H1 (cell line): ENCODE measurements at regions not wholly inside any gene's neighbourhood (a gene's known extent, or its start where the extent isn't known, plus 50 kb on each side); places are given as distances from the start of the nearest gene placed in this dataset.

Experiments
- CTCF ChIA-PET: fragments of 300-600 bp; sonication (Branson Sonifier 250); formaldehyde crosslinking; loops from one replicate; lab custom pipeline; 2021; ENCODE audit not compliant: partially characterized antibody; lab: Charles Lee
- POLR2A ChIA-PET: fragments of 300-600 bp; sonication (Branson Sonifier 250); formaldehyde crosslinking; loops from one replicate; lab custom pipeline; 2021; ENCODE audit warnings: inconsistent platforms; ENCODE audit not compliant: partially characterized antibody; lab: Charles Lee
- DNase-seq, 2 experiments: peaks; one replicate each; pipeline versions ENCODE4 v3.0.0 to v3.0.0-alpha.2; 2010 to 2022; ENCODE audit warnings: low spot score in 2 of 2, low read depth in 1 of 2, mixed read lengths in 1 of 2
- FAIRE-seq: peaks from 2 replicates; lab custom pipeline; 2011; peaks lifted over from hg19 to GRCh38; lab: Jason Lieb, UNC
- H2AFZ ChIP-seq: 2 replicates; pipeline ENCODE4 v1.8.1; 2012; ENCODE audit warnings: low read length, inconsistent platforms
- H2AK5ac ChIP-seq: 2 replicates; pipeline ENCODE4 v1.6.1; 2013; ENCODE audit warnings: low read depth, low read length
- H2BK120ac ChIP-seq: replicated peaks from 2 replicates; pipeline ENCODE3; 2013; ENCODE audit warnings: low read depth, low read length, inconsistent platforms
- H2BK12ac ChIP-seq: 2 replicates; pipeline ENCODE4 v1.6.1; 2013; ENCODE audit warnings: low read depth, low read length
- H2BK15ac ChIP-seq: 2 replicates; pipeline ENCODE4 v1.6.1; 2013; ENCODE audit warnings: low read length
- H2BK20ac ChIP-seq: 2 replicates; pipeline ENCODE4 v1.6.1; 2013; ENCODE audit warnings: low read length
- H2BK5ac ChIP-seq: 2 replicates; pipeline ENCODE4 v1.6.1; 2013; ENCODE audit warnings: low read depth, low read length
- H3K14ac ChIP-seq: 2 replicates; pipeline ENCODE4 v1.6.1; 2013; ENCODE audit warnings: inconsistent platforms; ENCODE audit not compliant: insufficient read length
- H3K18ac ChIP-seq: 2 replicates; pipeline ENCODE4 v1.6.1; 2013; ENCODE audit warnings: low read length; ENCODE audit errors: extremely low read depth
- H3K23ac ChIP-seq: 2 replicates; pipeline ENCODE4 v1.6.1; 2013; ENCODE audit warnings: inconsistent platforms; ENCODE audit not compliant: insufficient read length
- H3K23me2 ChIP-seq: 2 replicates; pipeline ENCODE4 v1.6.1; 2013; ENCODE audit warnings: low read depth, low read length
- H3K27ac ChIP-seq: 2 replicates; pipeline ENCODE4 v1.6.1; 2011; ENCODE audit warnings: low read depth, low read length, inconsistent platforms
- H3K27me3 ChIP-seq, 4 experiments: replicated peaks in 1 of 4; 1 replicate in 1 of 4; 2 replicates in 3 of 4; pipeline versions ENCODE4 v1.6.1 to v1.8.1; 2011 to 2013; ENCODE audit warnings: low read length in 3 of 4, mild to moderate bottlenecking in 3 of 4, inconsistent platforms in 2 of 4, mixed read lengths in 2 of 4, moderate library complexity in 1 of 4; ENCODE audit not compliant: control insufficient read depth in 3 of 4, insufficient read depth in 3 of 4; ENCODE audit errors: extremely low read depth in 1 of 4
- H3K36me3 ChIP-seq, 4 experiments: 2 replicates each; pipeline versions ENCODE4 v1.6.1 to v1.8.1; 2011 to 2013; ENCODE audit warnings: mild to moderate bottlenecking in 4 of 4, low read length in 3 of 4, moderate library complexity in 2 of 4, control low read depth in 1 of 4, inconsistent platforms in 1 of 4; ENCODE audit not compliant: insufficient read depth in 4 of 4, control insufficient read depth in 2 of 4
- H3K4ac ChIP-seq: replicated peaks from 2 replicates; pipeline ENCODE3; 2013; ENCODE audit warnings: low read length, low read depth, mixed read lengths, inconsistent platforms; ENCODE audit not compliant: insufficient read length
- H3K4me1 ChIP-seq, 4 experiments: replicated peaks in 1 of 4; 1 replicate in 1 of 4; 2 replicates in 3 of 4; pipeline versions ENCODE4 v1.6.1 to v1.8.1; 2011 to 2013; ENCODE audit warnings: low read length in 3 of 4, inconsistent platforms in 2 of 4, mixed read lengths in 1 of 4; ENCODE audit not compliant: insufficient read depth in 4 of 4, control insufficient read depth in 3 of 4
- H3K4me2 ChIP-seq, 2 experiments: 2 replicates each; pipeline versions ENCODE4 v1.6.1 to v1.8.1; 2011 to 2013; ENCODE audit warnings: low read depth in 2 of 2, low read length in 2 of 2, control low read depth in 1 of 2, inconsistent platforms in 1 of 2, mild to moderate bottlenecking in 1 of 2; ENCODE audit not compliant: insufficient read depth in 1 of 2
- H3K4me3 ChIP-seq, 4 experiments: fragments of 200-600, 300-600 bp in 1 of 4; sonication (generic), shearing (Covaris generic), sonication (Bioruptor Twin) in 1 of 4; 2 replicates each; pipeline versions ENCODE4 v1.5.1 to v1.8.1; 2011 to 2016; ENCODE audit warnings: low read length in 4 of 4, low read depth in 3 of 4, control low read depth in 2 of 4, inconsistent platforms in 2 of 4, mild to moderate bottlenecking in 2 of 4, mixed read lengths in 1 of 4, moderate library complexity in 1 of 4; ENCODE audit not compliant: insufficient read depth in 2 of 4; ENCODE audit errors: extremely low read depth in 1 of 4
- H3K56ac ChIP-seq: replicated peaks from 2 replicates; pipeline ENCODE3; 2013; ENCODE audit warnings: low read depth, mild to moderate bottlenecking, mixed read lengths, low read length, inconsistent platforms; ENCODE audit not compliant: insufficient read length
- H3K79me1 ChIP-seq: 2 replicates; pipeline ENCODE4 v1.6.1; 2013; ENCODE audit warnings: low read depth, low read length, control low read depth
- H3K79me2 ChIP-seq, 2 experiments: 2 replicates each; pipeline versions ENCODE4 v1.6.1 to v1.8.1; 2012 to 2013; ENCODE audit warnings: low read length in 2 of 2, mild to moderate bottlenecking in 2 of 2, inconsistent platforms in 1 of 2; ENCODE audit not compliant: insufficient read depth in 2 of 2, control insufficient read depth in 1 of 2
- H3K9ac ChIP-seq, 4 experiments: replicated peaks in 1 of 4; 1 replicate in 1 of 4; 2 replicates in 3 of 4; pipeline versions ENCODE4 v1.6.1 to v1.8.1; 2011 to 2013; ENCODE audit warnings: low read depth in 3 of 4, low read length in 3 of 4, control low read depth in 2 of 4, mild to moderate bottlenecking in 2 of 4, moderate library complexity in 2 of 4, inconsistent platforms in 1 of 4; ENCODE audit errors: extremely low read depth in 1 of 4
- H3K9me3 ChIP-seq, 2 experiments: 2 replicates each; pipeline versions ENCODE4 v1.6.1 to v1.8.1; 2012 to 2013; ENCODE audit warnings: mild to moderate bottlenecking in 2 of 2, moderate library complexity in 2 of 2, control low read depth in 1 of 2, inconsistent platforms in 1 of 2, low read depth in 1 of 2, low read length in 1 of 2, mixed read lengths in 1 of 2; ENCODE audit not compliant: insufficient read depth in 2 of 2
- H4K20me1 ChIP-seq, 2 experiments: replicated peaks in 1 of 2; 2 replicates each; pipeline versions ENCODE3 to v1.8.1; 2011 to 2013; ENCODE audit warnings: inconsistent platforms in 2 of 2, low read length in 2 of 2, mild to moderate bottlenecking in 1 of 2; ENCODE audit not compliant: insufficient read depth in 2 of 2, control insufficient read depth in 1 of 2
- H4K5ac ChIP-seq: 2 replicates; pipeline ENCODE4 v1.6.1; 2013; ENCODE audit warnings: low read length, low read depth, mixed read lengths, inconsistent platforms; ENCODE audit not compliant: insufficient read length
- H4K8ac ChIP-seq: 2 replicates; pipeline ENCODE4 v1.8.0; 2013; ENCODE audit warnings: mild to moderate bottlenecking, moderate library complexity, low read length, inconsistent platforms; ENCODE audit not compliant: insufficient read depth; ENCODE audit errors: extremely low read depth
- H4K91ac ChIP-seq: replicated peaks from 2 replicates; pipeline ENCODE3; 2013; ENCODE audit warnings: low read length, mixed read lengths, inconsistent platforms; ENCODE audit not compliant: insufficient read length
- CHD1 ChIP-seq: IDR thresholded peaks from 2 replicates; pipeline ENCODE4 v1.6.1; 2012; ENCODE audit warnings: low read depth, low read length, improper control_type of control experiment
- EGR1 ChIP-seq: IDR thresholded peaks from 2 replicates; pipeline ENCODE4 v1.6.1; 2011; ENCODE audit warnings: low read depth, low read length, borderline replicate concordance
- GABPA ChIP-seq: IDR thresholded peaks from 2 replicates; pipeline ENCODE4 v1.6.1; 2011; ENCODE audit warnings: mild to moderate bottlenecking, low read length, moderate library complexity, borderline replicate concordance; ENCODE audit not compliant: insufficient read depth
- JUN ChIP-seq: IDR thresholded peaks from 2 replicates; pipeline ENCODE4 v1.6.1; 2011; ENCODE audit warnings: low read depth, mild to moderate bottlenecking, improper control_type of control experiment, low read length
- NANOG ChIP-seq: IDR thresholded peaks from 2 replicates; pipeline ENCODE4 v1.6.1; 2011; ENCODE audit warnings: low read length, low read depth, mild to moderate bottlenecking, inconsistent platforms; ENCODE audit not compliant: insufficient read depth, poor library complexity, severe bottlenecking
- POLR2A ChIP-seq, 2 experiments: IDR thresholded peaks; 1 replicate in 1 of 2; 2 replicates in 1 of 2; pipeline ENCODE4 v1.6.1; 2011; ENCODE audit warnings: low read depth in 2 of 2, low read length in 2 of 2, mild to moderate bottlenecking in 2 of 2; ENCODE audit errors: control extremely low read depth in 1 of 2
- POU5F1 ChIP-seq: IDR thresholded peaks from 2 replicates; pipeline ENCODE4 v1.6.1; 2011; ENCODE audit warnings: low read depth, mild to moderate bottlenecking, low read length, moderate library complexity
- RFX5 ChIP-seq: IDR thresholded peaks from 2 replicates; pipeline ENCODE4 v1.6.1; 2011; ENCODE audit warnings: low read depth, low read length, improper control_type of control experiment, borderline replicate concordance
- SIRT6 ChIP-seq: IDR thresholded peaks from one replicate; pipeline ENCODE4 v1.7.1; 2012; ENCODE audit warnings: low read length, inconsistent platforms
- SP1 ChIP-seq: IDR thresholded peaks from 2 replicates; pipeline ENCODE4 v1.6.1; 2011; ENCODE audit warnings: low read depth, low read length
- SP4 ChIP-seq: IDR thresholded peaks from 2 replicates; pipeline ENCODE4 v1.6.1; 2012; ENCODE audit warnings: low read length, inconsistent platforms
- WGBS, 2 experiments: shearing (Covaris generic) in 1 of 2; methylation state at CpG; one replicate each; pipeline versions ENCODE4 v1.1.6 to v1.1.7; 2013 to 2015; ENCODE audit warnings: low lambda C conversion rate in 2 of 2, mixed read lengths in 2 of 2, inconsistent platforms in 1 of 2, low coverage in 1 of 2, missing lambda C conversion rate in 1 of 2; ENCODE audit not compliant: insufficient replicate concordance in 2 of 2, insufficient coverage in 1 of 2, insufficient read length in 1 of 2; ENCODE audit errors: extremely low coverage in 1 of 2, missing lambda C conversion rate in 1 of 2; 5-methylcytosine and 5-hydroxymethylcytosine counted together

- H4K8ac ChIP-seq: no peak overlapping the region
- no peak for TF ChIP-seq RFX5
- TF ChIP-seq NANOG: no peak
- TF ChIP-seq JUN: no peak
- no peak for TF ChIP-seq POLR2A (IDR thresholded peaks at IDR 0.05; ENCODE audit: control extremely low read depth in 1 of 2, low read depth in 2 of 2, low read length in 2 of 2)
- TF ChIP-seq CHD1: no peak
- no peak for TF ChIP-seq SP1
- TF ChIP-seq POU5F1: no peak
- TF ChIP-seq SIRT6: no peak
- no peak for TF ChIP-seq SP4
- TF ChIP-seq EGR1: no peak
- TF ChIP-seq GABPA: no peak
- H3K79me1 ChIP-seq: no peaks in the 10 kb centered on the region
- H4K91ac ChIP-seq: no peak overlapping the region
- H3K4me2 ChIP-seq: peak overlapping the region; percentile 44 to 51; a peak in 1 of 4 replicates
- WGBS, 2 experiments: 86% methylated on average over 6 of the region's 6 CpGs; no CpG with 5 or more reads in 1 of the 2 experiments
- H2BK5ac ChIP-seq: no peak overlapping the region
- no peak overlapping the region for H3K4me3 ChIP-seq
- no peak overlapping the region for H4K5ac ChIP-seq
- no peak overlapping the region for H2AFZ ChIP-seq
- no peak overlapping the region for H2BK120ac ChIP-seq
- no peak overlapping the region for H3K56ac ChIP-seq
- peaks cover 0 to 3% (median 1%) of the 10 kb centered on the region in 4 experiments; a peak in 1 of 7 replicates for H3K4me1 ChIP-seq
- no peak overlapping the region for H3K23ac ChIP-seq
- no peaks in the 10 kb centered on the region for H3K27me3 ChIP-seq
- no peak overlapping the region for H3K14ac ChIP-seq
- H3K9ac ChIP-seq: no peak overlapping the region
- no peak overlapping the region for H2BK20ac ChIP-seq
- POLR2A ChIA-PET: no interaction called here
- H3K4ac ChIP-seq: no peak overlapping the region
- H2AK5ac ChIP-seq: no peak overlapping the region
- no peaks in the 10 kb centered on the region for H3K79me2 ChIP-seq
- no peak overlapping the region for H3K27ac ChIP-seq
- H3K18ac ChIP-seq: no peak overlapping the region
- H3K23me2 ChIP-seq: no peaks in the 10 kb centered on the region
- CTCF ChIA-PET: no interaction called here
- FAIRE-seq: no peak
- H3K36me3 ChIP-seq: no peaks in the 10 kb centered on the region
- no peaks in the 10 kb centered on the region for H3K9me3 ChIP-seq
- H2BK15ac ChIP-seq: no peak overlapping the region
- H4K20me1 ChIP-seq: no peaks in the 10 kb centered on the region
- no peak for DNase-seq
- no peak overlapping the region for H2BK12ac ChIP-seq
Measured at GRCh38 chr18:77677536-77677935, 427.9 kb downstream of the GALR1 start.
